GM21619 (cell line): ENCODE measurements at regions not wholly inside any gene's neighbourhood (a gene's known extent, or its start where the extent isn't known, plus 50 kb on each side); places are given as distances from the start of the nearest gene placed in this dataset.

Experiments
- ATAC-seq: cut with Tn5 transposase; IDR thresholded peaks from one replicate; pipeline ENCODE4 v1.9.1; 2021; ENCODE audit not compliant: unreplicated experiment

- no peak for ATAC-seq
These were observed 55.6 kb downstream of the MRPL32 start for GRCh38 chr7:42987648-42988214.

GRCh38 chr7:42991024-42991423, 58.8 kb downstream of the MRPL32 start:
- no peak for ATAC-seq

GRCh38 chr7:42991913-42992591, 59.9 kb downstream of the MRPL32 start:
- ATAC-seq = no peak

- no peak for ATAC-seq
These were observed 60.9 kb downstream of the MRPL32 start for GRCh38 chr7:42993038-42993437.

GRCh38 chr7:42994096-42994495, 61.9 kb downstream of the MRPL32 start:
- ATAC-seq = no peak

GRCh38 chr7:42997611-42998010, 65.4 kb downstream of the MRPL32 start:
- ATAC-seq = no peak

- no peak for ATAC-seq
These were observed 71.9 kb downstream of the MRPL32 start for GRCh38 chr7:43004082-43004481.

- no peak for ATAC-seq
These were observed 73.8 kb downstream of the MRPL32 start for GRCh38 chr7:43006008-43006407.

GRCh38 chr7:43010061-43010460, 77.9 kb downstream of the MRPL32 start:
- no peak for ATAC-seq

- no peak for ATAC-seq
These were observed 79.7 kb downstream of the MRPL32 start for GRCh38 chr7:43011879-43012278.

GRCh38 chr7:43014406-43014805, 82.2 kb downstream of the MRPL32 start:
- no peak for ATAC-seq

GRCh38 chr7:43015301-43015700, 83.1 kb downstream of the MRPL32 start:
- no peak for ATAC-seq

- no peak for ATAC-seq
These were observed 86.3 kb downstream of the MRPL32 start for GRCh38 chr7:43018446-43018845.

GRCh38 chr7:43021431-43021830, 89.3 kb downstream of the MRPL32 start:
- no peak for ATAC-seq

- no peak for ATAC-seq
These were observed 89.8 kb downstream of the MRPL32 start for GRCh38 chr7:43022008-43022407.

GRCh38 chr7:43033369-43033768, 79.1 kb upstream of the HECW1 start:
- ATAC-seq = no peak

- ATAC-seq = no peak
These were observed 77.9 kb upstream of the HECW1 start for GRCh38 chr7:43034535-43035002.

- no peak for ATAC-seq
These were observed 74.9 kb upstream of the HECW1 start for GRCh38 chr7:43037531-43037930.

GRCh38 chr7:43038254-43038653, 74.2 kb upstream of the HECW1 start:
- no peak for ATAC-seq

- ATAC-seq = no peak
These were observed 73.1 kb upstream of the HECW1 start for GRCh38 chr7:43039346-43039745.

GRCh38 chr7:43040461-43040860, 72.0 kb upstream of the HECW1 start:
- ATAC-seq = no peak

GRCh38 chr7:43041105-43041504, 71.3 kb upstream of the HECW1 start:
- no peak for ATAC-seq

GRCh38 chr7:43041724-43042123, 70.7 kb upstream of the HECW1 start:
- ATAC-seq = no peak
